GM10248 (cell line): ENCODE measurements at regions not wholly inside any gene's neighbourhood (a gene's known extent, or its start where the extent isn't known, plus 50 kb on each side); places are given as distances from the start of the nearest gene placed in this dataset.

Experiments used
- CTCF ChIA-PET: fragments of 300-600 bp; sonication (Branson Sonifier 250); formaldehyde crosslinking; extraction: SDS; loops from one replicate; lab custom pipeline; 2021; ENCODE audit warnings: antibody characterized with exemption; lab: Yijun Ruan, JAX
- POLR2A ChIA-PET: fragments of 350-650 bp; sonication (Branson Sonifier 250); formaldehyde crosslinking; extraction: SDS; loops from one replicate; lab custom pipeline; 2020; ENCODE audit warnings: antibody characterized with exemption; lab: Yijun Ruan, JAX
- DNase-seq: peaks from one replicate; pipeline ENCODE4 v3.0.0; 2012; ENCODE audit errors: extremely low spot score
- TF ChIP-seq, protein P1 (sequence below): IDR thresholded peaks from 2 replicates; pipeline ENCODE4 v1.5.1; 2012; ENCODE audit warnings: mild to moderate bottlenecking, low read depth; ENCODE audit errors: extremely low read depth, missing control alignments, control extremely low read depth

GRCh38 chr20:48311956-48312355 lies 515.8 kb downstream of the PREX1 start:
- CTCF ChIA-PET = interaction anchor here (0.9 kb wide), 1 partner anchor 20 kb away, joined by 3 read pairs; no protein-coding TSS in a partner anchor
- POLR2A ChIA-PET = no interaction called here
- no peak for DNase-seq
- TF ChIP-seq, protein P1, sequence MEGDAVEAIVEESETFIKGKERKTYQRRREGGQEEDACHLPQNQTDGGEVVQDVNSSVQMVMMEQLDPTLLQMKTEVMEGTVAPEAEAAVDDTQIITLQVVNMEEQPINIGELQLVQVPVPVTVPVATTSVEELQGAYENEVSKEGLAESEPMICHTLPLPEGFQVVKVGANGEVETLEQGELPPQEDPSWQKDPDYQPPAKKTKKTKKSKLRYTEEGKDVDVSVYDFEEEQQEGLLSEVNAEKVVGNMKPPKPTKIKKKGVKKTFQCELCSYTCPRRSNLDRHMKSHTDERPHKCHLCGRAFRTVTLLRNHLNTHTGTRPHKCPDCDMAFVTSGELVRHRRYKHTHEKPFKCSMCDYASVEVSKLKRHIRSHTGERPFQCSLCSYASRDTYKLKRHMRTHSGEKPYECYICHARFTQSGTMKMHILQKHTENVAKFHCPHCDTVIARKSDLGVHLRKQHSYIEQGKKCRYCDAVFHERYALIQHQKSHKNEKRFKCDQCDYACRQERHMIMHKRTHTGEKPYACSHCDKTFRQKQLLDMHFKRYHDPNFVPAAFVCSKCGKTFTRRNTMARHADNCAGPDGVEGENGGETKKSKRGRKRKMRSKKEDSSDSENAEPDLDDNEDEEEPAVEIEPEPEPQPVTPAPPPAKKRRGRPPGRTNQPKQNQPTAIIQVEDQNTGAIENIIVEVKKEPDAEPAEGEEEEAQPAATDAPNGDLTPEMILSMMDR = no peak

DNA sequence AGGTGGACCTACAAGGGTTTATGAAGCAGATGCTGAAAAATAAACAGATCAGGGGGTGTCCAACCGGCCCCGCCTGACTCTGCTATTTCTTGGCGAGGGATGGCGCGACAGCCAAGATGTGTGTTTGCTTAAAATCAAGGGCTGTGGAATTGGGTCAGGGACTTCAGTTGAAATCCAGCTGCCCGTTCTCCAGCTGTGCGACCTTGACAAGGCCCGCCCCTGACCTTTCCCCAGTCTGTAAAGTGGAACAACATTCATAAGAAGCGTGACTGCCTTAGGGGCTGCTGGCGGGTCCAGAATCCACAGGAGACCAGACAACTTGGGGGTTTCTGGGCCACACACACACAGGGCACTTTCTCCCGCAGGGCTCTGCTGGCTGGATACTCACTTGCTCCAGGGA lies 517.5 kb downstream of the PREX1 start:
- no peak for DNase-seq
- POLR2A ChIA-PET = no interaction called here

GRCh38 chr20:48309293-48309692 lies 518.5 kb downstream of the PREX1 start:
- POLR2A ChIA-PET = no interaction called here

More for the DNA sequence above, 517.5 kb downstream of the PREX1 start:
- TF ChIP-seq, protein P1 = no peak
- CTCF ChIA-PET = no interaction called here

DNA sequence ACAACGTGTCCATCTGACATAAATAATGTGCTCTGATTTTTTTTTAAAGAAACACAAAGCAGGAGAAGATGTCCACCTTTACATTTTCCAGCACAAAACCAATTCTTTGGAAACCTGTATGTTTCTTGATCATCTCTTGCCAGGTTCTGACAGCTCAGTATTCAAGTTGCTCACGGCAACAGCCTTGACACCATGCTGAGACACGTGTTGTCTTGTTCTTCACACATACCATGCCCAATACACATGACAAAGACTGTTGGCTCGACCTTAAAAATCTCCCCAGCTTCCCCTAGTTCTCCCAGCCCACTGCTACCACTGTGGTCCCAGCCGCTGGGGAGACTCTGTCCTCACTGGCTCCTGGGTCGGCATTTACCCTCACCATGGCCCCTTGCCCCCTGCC lies 518.9 kb downstream of the PREX1 start:
- ChIA-PET CTCF (interaction anchor here (1.0 to 1.6 kb wide), 3 partner anchors 9 to 22 kb away, joined by 3 read pairs; no protein-coding TSS in a partner anchor), POLR2A (no interaction called here)
- DNase-seq = no peak

More at GRCh38 chr20:48309293-48309692, 518.5 kb downstream of the PREX1 start:
- CTCF ChIA-PET = interaction anchor here (1.6 kb wide), 1 partner anchor 22 kb away, joined by 3 read pairs; no protein-coding TSS in a partner anchor
- TF ChIP-seq, protein P1 = no peak
- no peak for DNase-seq

GRCh38 chr20:48308232-48308781 lies 519.5 kb downstream of the PREX1 start:
- ChIA-PET CTCF (interaction anchor here (1.0 to 1.6 kb wide), 3 partner anchors 10 to 21 kb away, joined by 3 read pairs; no protein-coding TSS in a partner anchor), POLR2A (no interaction called here)
- DNase-seq = no peak
- TF ChIP-seq, protein P1 = no peak

More for the DNA sequence above, 518.9 kb downstream of the PREX1 start:
- TF ChIP-seq, protein P1 = no peak

DNA sequence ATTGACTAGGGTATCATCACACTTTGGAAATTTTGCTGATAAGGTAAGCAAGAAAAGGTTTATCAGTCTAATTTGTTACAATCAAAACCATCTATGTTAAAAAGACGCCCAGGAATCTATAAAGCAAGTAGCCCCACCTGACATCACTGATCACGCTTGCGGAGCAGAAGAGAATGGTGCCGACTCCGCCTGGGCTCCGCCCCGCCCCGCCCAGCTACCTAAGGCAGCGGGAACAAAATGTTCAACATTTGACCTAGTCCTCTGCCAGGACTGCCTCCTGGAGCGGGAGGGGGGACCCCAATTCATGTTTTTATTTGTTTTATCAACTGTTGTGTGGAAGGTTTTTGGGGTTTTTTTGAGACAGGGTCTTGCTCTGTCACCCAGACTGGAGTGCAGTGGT lies 520.5 kb downstream of the PREX1 start:
- DNase-seq = no peak
- ChIA-PET CTCF (no interaction called here), POLR2A (interaction anchor here (0.6 kb wide), 1 partner anchor 553 kb away, joined by 5 read pairs; no protein-coding TSS in a partner anchor)
- TF ChIP-seq, protein P1 = no peak
